GM19324 (cell line): ENCODE measurements at regions not wholly inside any gene's neighbourhood (a gene's known extent, or its start where the extent isn't known, plus 50 kb on each side); places are given as distances from the start of the nearest gene placed in this dataset.

ENCODE experiments used
- ATAC-seq: cut with Tn5 transposase; IDR thresholded peaks from one replicate; pipeline ENCODE4 v1.9.1; 2021; ENCODE audit warnings: mild to moderate bottlenecking, moderate library complexity; ENCODE audit not compliant: unreplicated experiment, low FRiP score

- no peak for ATAC-seq
These were observed 786.2 kb upstream of the FANCL start for GRCh38 chr2:59027320-59027719.

GRCh38 chr2:59025157-59025757, 784.1 kb upstream of the FANCL start:
- ATAC-seq, result no peak

- no peak for ATAC-seq
These were observed 780.7 kb upstream of the FANCL start for GRCh38 chr2:59021786-59022185.

DNA sequence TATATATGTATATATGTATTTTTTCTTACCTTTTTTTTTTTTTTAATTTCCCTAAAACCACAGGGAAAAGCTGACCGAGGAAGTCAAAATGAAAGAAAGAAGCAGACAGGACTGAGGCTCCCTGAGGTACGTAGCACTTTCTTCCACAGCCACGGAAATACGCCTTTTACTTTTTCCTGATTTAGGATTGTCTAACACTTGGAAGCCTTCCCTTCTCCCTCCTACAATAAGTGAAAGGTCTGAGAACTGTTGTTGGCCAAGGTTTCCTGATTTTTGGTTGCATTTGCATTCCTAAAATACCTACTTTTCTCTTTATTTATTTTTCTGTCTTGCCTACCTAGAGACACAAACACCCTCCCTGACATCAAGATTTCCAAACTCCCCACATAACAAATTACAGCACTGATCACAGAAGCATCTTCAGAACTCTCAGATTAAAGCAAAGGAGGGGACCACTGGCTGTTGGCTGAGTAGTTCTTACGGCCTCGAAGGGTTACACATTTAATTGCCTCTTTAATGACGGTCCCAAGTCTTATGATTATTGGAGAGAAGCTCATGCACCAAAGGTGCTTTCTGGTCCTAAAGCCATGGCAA, 778.5 kb upstream of the FANCL start:
- no peak for ATAC-seq

DNA sequence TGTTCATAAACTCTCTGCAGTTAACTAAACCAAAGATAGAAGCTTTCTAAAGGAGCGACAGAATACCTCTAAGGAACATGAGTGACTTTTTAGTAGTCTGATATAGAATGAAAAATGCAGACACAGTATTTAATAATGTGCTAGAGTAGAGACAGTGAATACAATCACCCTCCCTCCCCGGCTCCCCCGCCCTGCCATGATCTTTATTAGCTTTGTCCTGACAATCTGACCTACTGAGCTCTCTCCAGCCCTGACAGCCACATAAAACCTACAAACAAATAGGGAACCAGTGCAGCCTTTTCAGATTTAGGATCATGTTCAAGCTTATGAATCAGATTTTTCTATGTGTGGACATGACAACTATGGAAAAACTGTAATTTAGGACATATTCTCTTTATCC, 777.6 kb upstream of the FANCL start:
- ATAC-seq, result no peak

DNA sequence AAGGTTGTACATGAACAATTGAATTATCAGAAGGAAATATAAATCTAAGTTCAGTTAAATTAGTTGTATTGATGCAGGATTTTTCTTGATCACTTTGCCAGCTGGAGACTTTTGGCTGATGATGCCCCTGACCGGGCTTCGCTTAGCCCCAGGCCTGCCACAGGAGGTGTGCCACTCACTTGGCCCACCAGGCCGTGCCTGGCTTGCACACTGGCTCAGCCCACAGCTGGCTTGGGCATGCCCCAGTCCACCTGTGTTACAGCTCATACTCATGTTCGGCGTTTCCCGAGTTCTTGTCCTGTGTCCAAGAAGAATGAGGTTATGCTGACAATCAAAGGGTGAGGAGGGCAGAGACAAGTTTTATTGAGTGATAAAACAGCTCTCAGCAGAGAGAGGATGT, 773.9 kb upstream of the FANCL start:
- ATAC-seq, result no peak

GRCh38 chr2:59012971-59013370, 771.8 kb upstream of the FANCL start:
- ATAC-seq, result no peak

DNA sequence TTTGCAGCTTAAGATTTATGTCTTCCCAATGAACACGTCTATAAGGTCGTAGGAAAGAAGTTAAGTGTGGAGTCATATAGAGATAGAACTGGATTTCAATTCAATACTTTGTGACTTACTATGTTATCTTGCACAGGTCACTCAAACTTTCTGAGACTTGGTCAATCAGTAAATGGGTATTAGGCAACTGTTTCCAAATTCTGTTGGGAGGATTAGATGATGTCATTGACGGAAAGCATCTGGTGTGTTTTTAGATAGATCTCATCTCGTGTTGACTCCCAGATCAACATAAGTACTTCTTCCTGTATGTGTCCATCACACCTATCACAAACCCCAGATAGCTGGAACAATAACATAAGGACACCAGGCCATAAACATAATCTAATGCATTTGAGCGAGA, 771.1 kb upstream of the FANCL start:
- ATAC-seq, result no peak

GRCh38 chr2:59008950-59009349, 767.8 kb upstream of the FANCL start:
- ATAC-seq, result no peak

GRCh38 chr2:59005836-59006615, 764.9 kb upstream of the FANCL start:
- ATAC-seq, result no peak

DNA sequence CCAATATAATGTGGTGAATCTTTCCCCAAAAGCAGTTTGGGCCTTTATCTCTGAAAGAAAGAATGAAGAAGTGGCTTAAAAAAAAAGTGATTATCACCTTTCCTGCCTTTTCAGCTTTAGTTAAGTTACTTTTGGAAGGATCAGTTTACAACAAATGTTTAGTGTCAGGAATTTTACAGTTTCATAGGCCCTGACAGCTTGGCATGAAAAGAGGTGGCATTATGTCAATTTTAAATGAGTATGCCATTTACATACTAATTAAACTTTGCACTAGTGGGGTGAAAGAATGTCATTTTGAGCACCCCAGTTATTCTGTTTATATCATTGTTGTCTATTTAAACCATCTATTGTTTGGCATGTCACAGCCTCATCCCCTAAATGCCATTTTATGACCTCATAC, 763.5 kb upstream of the FANCL start:
- ATAC-seq, result no peak

- ATAC-seq, result no peak
These were observed 759.7 kb upstream of the FANCL start for GRCh38 chr2:59000796-59001195.

DNA sequence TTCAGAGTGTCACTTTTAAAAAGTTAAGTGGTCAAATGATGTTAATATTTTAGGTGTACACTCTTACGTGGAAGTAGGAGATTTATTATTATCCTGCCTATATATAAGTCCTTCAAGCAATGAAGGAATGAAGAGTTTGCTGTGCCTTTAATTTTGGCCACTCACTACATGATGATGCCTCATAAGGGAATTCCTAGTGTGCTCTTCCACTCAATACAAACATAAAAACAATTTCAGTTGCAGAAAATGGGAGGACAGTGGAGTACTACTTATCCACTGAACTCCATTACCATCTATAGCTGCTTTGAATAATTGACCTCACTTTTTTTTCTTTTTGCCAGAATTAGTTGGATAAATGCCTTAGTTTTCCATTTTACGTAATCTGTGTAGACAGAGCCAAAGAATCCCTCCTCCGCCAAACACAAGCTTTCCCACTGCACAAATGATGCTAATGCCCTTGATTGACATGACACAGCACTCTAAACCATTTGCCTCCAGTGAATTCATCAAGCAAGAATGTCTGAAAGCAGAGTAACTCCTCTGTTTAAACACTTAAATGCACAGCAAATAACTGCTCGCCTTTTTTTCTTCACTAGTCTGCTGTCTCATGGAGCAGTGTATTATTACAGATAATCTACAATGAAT, 751.1 kb upstream of the FANCL start:
- ATAC-seq, result no peak

GRCh38 chr2:58991357-58991756, 750.2 kb upstream of the FANCL start:
- no peak for ATAC-seq

DNA sequence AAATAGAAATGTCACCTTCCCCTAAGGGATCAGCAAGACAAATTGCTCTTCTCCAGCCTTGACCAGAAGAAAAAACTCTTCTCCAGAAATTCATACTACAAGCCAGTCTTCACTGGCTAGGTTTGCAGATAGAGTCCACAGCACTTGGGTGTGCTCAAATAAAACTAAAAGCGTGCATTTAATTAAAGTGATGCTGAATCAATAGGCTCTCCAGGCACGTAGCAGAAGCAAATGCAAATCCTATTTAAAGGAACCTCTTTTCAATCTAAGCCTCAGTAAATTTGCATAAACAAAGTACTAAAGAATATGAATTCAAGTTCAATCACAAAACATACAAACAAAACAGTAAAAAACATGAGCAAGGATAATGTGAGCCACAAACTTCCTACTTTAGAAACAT, 744.4 kb upstream of the FANCL start:
- no peak for ATAC-seq

- ATAC-seq, result no peak
These were observed 743.6 kb upstream of the FANCL start for GRCh38 chr2:58984731-58985130.

- ATAC-seq, result no peak
These were observed 742.0 kb upstream of the FANCL start for GRCh38 chr2:58983111-58983510.

DNA sequence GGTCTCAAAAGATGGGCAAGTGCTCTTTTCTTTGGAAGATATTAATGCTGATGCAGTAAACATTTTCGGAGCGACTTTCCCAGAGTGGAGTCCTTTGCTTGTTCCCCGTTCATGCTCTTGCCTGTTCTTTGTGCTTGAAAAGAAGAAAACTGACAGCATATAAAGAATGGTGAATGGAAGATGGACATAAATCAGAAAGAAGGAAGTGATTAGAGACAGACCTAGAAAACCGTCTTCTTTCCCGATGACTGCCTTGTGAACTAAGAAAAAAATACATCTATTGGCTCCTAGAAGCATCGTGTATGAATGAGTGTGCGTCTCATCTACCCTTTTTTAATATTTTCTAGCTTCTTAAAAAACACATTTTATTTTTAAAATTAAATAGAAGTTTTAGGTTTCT, 740.1 kb upstream of the FANCL start:
- ATAC-seq, result no peak

- no peak for ATAC-seq
These were observed 735.4 kb upstream of the FANCL start for GRCh38 chr2:58976375-58977071.

GRCh38 chr2:58974881-58975280, 733.8 kb upstream of the FANCL start:
- ATAC-seq, result no peak

- ATAC-seq, result no peak
These were observed 733.3 kb upstream of the FANCL start for GRCh38 chr2:58974426-58974825.
